ENCODE measurements at regions not wholly inside any gene's neighbourhood (a gene's known extent, or its start where the extent isn't known, plus 50 kb on each side); places are given as distances from the start of the nearest gene placed in this dataset.

- Histone ChIP-seq H3K9me3 (ENCODE audit: insufficient read depth, low read depth) (no peaks in the 10 kb centered on the region), H3K4me1 (replicated peaks; ENCODE audit: insufficient read depth) (no peaks in the 10 kb centered on the region), H4K20me1 (ENCODE audit: insufficient read depth) (no peaks in the 10 kb centered on the region; the same call in 1 of the 2 replicates), H3F3A (ENCODE audit: insufficient read depth, low read depth) (no peaks in the 10 kb centered on the region), H3K27ac (no peak overlapping the region), H3K4me2 (no peak overlapping the region), H3K36me3 (ENCODE audit: low read depth) (no peaks in the 10 kb centered on the region), H3K9me2 (ENCODE audit: insufficient read depth) (no peaks in the 10 kb centered on the region), H3K4me3 (no peak overlapping the region), H2AFZ (no peak overlapping the region), H3K27me3 (ENCODE audit: insufficient read depth, low read depth) (peaks cover 70% of the 10 kb centered on the region), H3K79me2 (ENCODE audit: low read depth) (no peaks in the 10 kb centered on the region)
- no peak for DNase-seq
- ChIA-PET CTCF (no interaction called here), POLR2A (ENCODE audit: unreplicated experiment) (no interaction called here)
- no peak for TF ChIP-seq EZH2 (IDR thresholded peaks at IDR 0.05; ENCODE audit: low read depth)
- TF ChIP-seq, protein P1, sequence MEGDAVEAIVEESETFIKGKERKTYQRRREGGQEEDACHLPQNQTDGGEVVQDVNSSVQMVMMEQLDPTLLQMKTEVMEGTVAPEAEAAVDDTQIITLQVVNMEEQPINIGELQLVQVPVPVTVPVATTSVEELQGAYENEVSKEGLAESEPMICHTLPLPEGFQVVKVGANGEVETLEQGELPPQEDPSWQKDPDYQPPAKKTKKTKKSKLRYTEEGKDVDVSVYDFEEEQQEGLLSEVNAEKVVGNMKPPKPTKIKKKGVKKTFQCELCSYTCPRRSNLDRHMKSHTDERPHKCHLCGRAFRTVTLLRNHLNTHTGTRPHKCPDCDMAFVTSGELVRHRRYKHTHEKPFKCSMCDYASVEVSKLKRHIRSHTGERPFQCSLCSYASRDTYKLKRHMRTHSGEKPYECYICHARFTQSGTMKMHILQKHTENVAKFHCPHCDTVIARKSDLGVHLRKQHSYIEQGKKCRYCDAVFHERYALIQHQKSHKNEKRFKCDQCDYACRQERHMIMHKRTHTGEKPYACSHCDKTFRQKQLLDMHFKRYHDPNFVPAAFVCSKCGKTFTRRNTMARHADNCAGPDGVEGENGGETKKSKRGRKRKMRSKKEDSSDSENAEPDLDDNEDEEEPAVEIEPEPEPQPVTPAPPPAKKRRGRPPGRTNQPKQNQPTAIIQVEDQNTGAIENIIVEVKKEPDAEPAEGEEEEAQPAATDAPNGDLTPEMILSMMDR (conservative IDR thresholded peaks at IDR 0.05): no peak
- BruUV-seq (replicated peaks): no TSS peak
- intact Hi-C loops (cut with micrococcal nuclease; ENCODE audit: unreplicated experiment): no loop called here
Observed at GRCh38 chr10:80700760-80701444, 163.2 kb downstream of the SH2D4B start.

DNA sequence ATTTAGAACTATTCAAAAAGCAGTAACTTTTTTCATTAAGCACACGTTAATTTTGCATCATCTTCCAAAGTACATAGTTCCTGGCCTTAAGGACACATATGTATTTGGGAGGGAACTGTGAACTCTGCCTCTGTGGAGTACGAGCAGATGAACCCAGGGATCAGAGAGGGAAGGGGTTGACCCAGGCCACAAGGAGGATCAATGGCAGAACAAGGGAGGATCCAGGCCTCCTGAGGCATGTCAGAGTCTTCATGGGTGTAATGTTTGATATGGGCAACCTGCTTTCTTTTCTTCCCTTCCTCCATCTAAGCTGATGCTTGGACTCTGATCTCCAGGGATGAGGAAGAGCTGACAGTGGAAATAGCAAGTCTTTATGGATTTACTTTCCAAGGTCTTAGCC is 164.0 kb downstream of the SH2D4B start:
- CTCF ChIA-PET: no interaction called here
- intact Hi-C loops (cut with micrococcal nuclease; ENCODE audit: unreplicated experiment): no loop called here
- TF ChIP-seq, protein P1 (conservative IDR thresholded peaks at IDR 0.05): no peak
- TF ChIP-seq EZH2 (IDR thresholded peaks at IDR 0.05; ENCODE audit: low read depth): no peak

DNA sequence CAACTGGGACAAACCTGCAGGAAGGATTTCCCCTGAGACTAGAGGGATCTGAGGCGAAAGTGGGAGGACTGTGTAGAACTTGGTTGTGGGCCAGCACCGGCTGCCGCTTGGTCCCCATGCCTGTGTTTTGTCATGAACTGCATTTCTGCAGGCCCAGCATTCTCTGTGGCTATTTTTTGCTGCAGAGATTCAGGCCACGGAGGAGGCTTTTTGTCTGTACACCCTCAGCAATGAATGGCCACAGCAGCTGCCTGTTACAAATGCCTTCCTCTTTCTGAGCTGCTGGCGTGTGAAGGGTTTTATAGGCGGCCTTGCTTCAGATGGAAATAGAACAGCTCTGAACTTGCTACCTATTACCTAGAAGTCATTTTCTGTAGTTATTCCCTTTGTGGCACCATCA is 164.4 kb downstream of the SH2D4B start:
- no peak overlapping the region for H3K4me3 ChIP-seq
- no peaks in the 10 kb centered on the region; the same call in 1 of the 2 replicates for H4K20me1 ChIP-seq (ENCODE audit: insufficient read depth)
- no peak overlapping the region for H2AFZ ChIP-seq
- DNase-seq: no peak
- intact Hi-C loops (cut with micrococcal nuclease; ENCODE audit: unreplicated experiment): no loop called here
- H3K9me3 ChIP-seq (ENCODE audit: insufficient read depth, low read depth): no peaks in the 10 kb centered on the region
- no peaks in the 10 kb centered on the region for H3K4me1 ChIP-seq (replicated peaks; ENCODE audit: insufficient read depth)
- no peaks in the 10 kb centered on the region for H3K36me3 ChIP-seq (ENCODE audit: low read depth)
- POLR2A ChIA-PET (ENCODE audit: unreplicated experiment): no interaction called here
- no peaks in the 10 kb centered on the region for H3K9me2 ChIP-seq (ENCODE audit: insufficient read depth)
- H3K27ac ChIP-seq: no peak overlapping the region
- no TSS peak for BruUV-seq (replicated peaks)
- TF ChIP-seq, protein P1 (conservative IDR thresholded peaks at IDR 0.05): no peak
- no peak for TF ChIP-seq EZH2 (IDR thresholded peaks at IDR 0.05; ENCODE audit: low read depth)
- H3K4me2 ChIP-seq: no peak overlapping the region
- no peaks in the 10 kb centered on the region for H3K79me2 ChIP-seq (ENCODE audit: low read depth)
- H3F3A ChIP-seq (ENCODE audit: insufficient read depth, low read depth): no peaks in the 10 kb centered on the region
- CTCF ChIA-PET: no interaction called here
- peaks cover 68% of the 10 kb centered on the region for H3K27me3 ChIP-seq (ENCODE audit: insufficient read depth, low read depth)

More for the DNA sequence above, 164.0 kb downstream of the SH2D4B start:
- BruUV-seq (replicated peaks): no TSS peak
- Histone ChIP-seq H3K79me2 (ENCODE audit: low read depth) (no peaks in the 10 kb centered on the region), H3K4me1 (replicated peaks; ENCODE audit: insufficient read depth) (no peaks in the 10 kb centered on the region), H3K4me3 (no peak overlapping the region), H2AFZ (no peak overlapping the region), H3K27ac (no peak overlapping the region), H3F3A (ENCODE audit: insufficient read depth, low read depth) (no peaks in the 10 kb centered on the region), H3K9me3 (ENCODE audit: insufficient read depth, low read depth) (no peaks in the 10 kb centered on the region), H3K27me3 (ENCODE audit: insufficient read depth, low read depth) (peaks cover 68% of the 10 kb centered on the region), H3K36me3 (ENCODE audit: low read depth) (no peaks in the 10 kb centered on the region), H3K9me2 (ENCODE audit: insufficient read depth) (no peaks in the 10 kb centered on the region), H3K4me2 (no peak overlapping the region), H4K20me1 (ENCODE audit: insufficient read depth) (no peaks in the 10 kb centered on the region; the same call in 1 of the 2 replicates)
- POLR2A ChIA-PET (ENCODE audit: unreplicated experiment): no interaction called here
- DNase-seq: no peak
